H9 (cell line): ENCODE measurements at regions not wholly inside any gene's neighbourhood (a gene's known extent, or its start where the extent isn't known, plus 50 kb on each side); places are given as distances from the start of the nearest gene placed in this dataset.

Source experiments
- DNase-seq: peaks from one replicate; pipeline ENCODE4 v3.0.0-alpha.2; 2017
- H2AFZ ChIP-seq: one replicate; pipeline ENCODE4 v1.6.1; 2013; ENCODE audit warnings: mild to moderate bottlenecking, low read length, control low read depth, moderate library complexity
- H2AK5ac ChIP-seq: 2 replicates; pipeline ENCODE4 v1.6.1; 2013; ENCODE audit warnings: low read length, control low read depth, mixed read lengths; ENCODE audit not compliant: insufficient read length
- H2BK120ac ChIP-seq: one replicate; pipeline ENCODE4 v1.6.1; 2013; ENCODE audit warnings: low read depth, mild to moderate bottlenecking, low read length, control low read depth, inconsistent platforms; ENCODE audit not compliant: poor library complexity, severe bottlenecking
- H2BK12ac ChIP-seq: 2 replicates; pipeline ENCODE4 v1.6.1; 2013; ENCODE audit warnings: low read length, control low read depth, mixed read lengths, low read depth; ENCODE audit not compliant: insufficient read length
- H2BK15ac ChIP-seq: 2 replicates; pipeline ENCODE4 v1.6.1; 2013; ENCODE audit warnings: low read depth, low read length, control low read depth
- H2BK20ac ChIP-seq: one replicate; pipeline ENCODE4 v1.6.1; 2013; ENCODE audit warnings: low read depth, mild to moderate bottlenecking, low read length, control low read depth, inconsistent platforms; ENCODE audit not compliant: poor library complexity, severe bottlenecking
- H2BK5ac ChIP-seq: 2 replicates; pipeline ENCODE4 v1.6.1; 2013; ENCODE audit warnings: low read length, control low read depth, mixed read lengths; ENCODE audit not compliant: insufficient read length
- H3K14ac ChIP-seq: 2 replicates; pipeline ENCODE4 v1.6.1; 2013; ENCODE audit warnings: low read length, control low read depth; ENCODE audit not compliant: insufficient read depth
- H3K18ac ChIP-seq: 2 replicates; pipeline ENCODE4 v1.6.1; 2013; ENCODE audit warnings: low read depth, mild to moderate bottlenecking, mixed read lengths, low read length, control low read depth; ENCODE audit not compliant: insufficient read length
- H3K23ac ChIP-seq: 2 replicates; pipeline ENCODE4 v1.6.1; 2013; ENCODE audit warnings: low read length, control low read depth, mixed read lengths, low read depth; ENCODE audit not compliant: insufficient read length
- H3K23me2 ChIP-seq: 2 replicates; pipeline ENCODE4 v1.6.1; 2013; ENCODE audit warnings: low read depth, mild to moderate bottlenecking, mixed read lengths, low read length, control low read depth; ENCODE audit not compliant: insufficient read length, poor library complexity, severe bottlenecking
- H3K27ac ChIP-seq: 2 replicates; pipeline ENCODE4 v1.5.1; 2013; ENCODE audit warnings: low read length, control low read depth, mixed read lengths, low read depth; ENCODE audit not compliant: insufficient read length
- H3K27me3 ChIP-seq: 2 replicates; pipeline ENCODE4 v1.6.1; 2013; ENCODE audit warnings: low read length, control low read depth, inconsistent platforms; ENCODE audit not compliant: insufficient read depth
- H3K4ac ChIP-seq: 2 replicates; pipeline ENCODE4 v1.6.1; 2013; ENCODE audit warnings: low read depth, mild to moderate bottlenecking, control low read depth, inconsistent platforms, low read length, moderate library complexity
- H3K4me1 ChIP-seq: 2 replicates; pipeline ENCODE4 v1.6.1; 2013; ENCODE audit warnings: low read length, control low read depth, inconsistent platforms; ENCODE audit not compliant: insufficient read depth
- H3K4me2 ChIP-seq: 2 replicates; pipeline ENCODE4 v1.6.1; 2013; ENCODE audit warnings: low read length, control low read depth, mixed read lengths; ENCODE audit not compliant: insufficient read length, insufficient read depth
- H3K56ac ChIP-seq: 2 replicates; pipeline ENCODE4 v1.6.1; 2013; ENCODE audit warnings: low read depth, mild to moderate bottlenecking, mixed read lengths, low read length, control low read depth; ENCODE audit not compliant: insufficient read length
- H3K79me1 ChIP-seq: 2 replicates; pipeline ENCODE4 v1.6.1; 2013; ENCODE audit warnings: low read depth, mild to moderate bottlenecking, moderate library complexity, low read length, control low read depth, inconsistent platforms; ENCODE audit not compliant: insufficient read depth, poor library complexity, severe bottlenecking
- H3K79me2 ChIP-seq: 2 replicates; pipeline ENCODE4 v1.6.1; 2013; ENCODE audit warnings: low read length, control low read depth, inconsistent platforms; ENCODE audit not compliant: insufficient read depth
- H3K9ac ChIP-seq: 2 replicates; pipeline ENCODE4 v1.6.1; 2013; ENCODE audit warnings: low read length, control low read depth, mixed read lengths; ENCODE audit not compliant: insufficient read length; ENCODE audit errors: extremely low read depth
- H3K9me3 ChIP-seq: one replicate; pipeline ENCODE4 v1.6.1; 2013; ENCODE audit warnings: low read depth, low read length, inconsistent platforms; ENCODE audit not compliant: control insufficient read depth
- H3T11ph ChIP-seq: one replicate; pipeline ENCODE4 v1.6.1; 2013; ENCODE audit warnings: mild to moderate bottlenecking, low read length, control low read depth, inconsistent platforms
- H4K20me1 ChIP-seq: one replicate; pipeline ENCODE4 v1.6.1; 2013; ENCODE audit not compliant: control insufficient read depth, insufficient read length, insufficient read depth
- H4K5ac ChIP-seq: 2 replicates; pipeline ENCODE4 v1.6.1; 2013; ENCODE audit warnings: low read depth, mild to moderate bottlenecking, mixed read lengths, low read length, control low read depth; ENCODE audit not compliant: insufficient read length
- H4K8ac ChIP-seq: replicated peaks from 2 replicates; pipeline ENCODE4 v1.6.1; 2013; ENCODE audit warnings: low read length, control low read depth, mixed read lengths, low read depth; ENCODE audit not compliant: insufficient read length
- H4K91ac ChIP-seq: 2 replicates; pipeline ENCODE4 v1.6.1; 2013; ENCODE audit warnings: low read depth, mild to moderate bottlenecking, moderate library complexity, mixed read lengths, low read length, control low read depth; ENCODE audit not compliant: insufficient read length
- H3K27ac Mint-ChIP-seq, 3 experiments: 2 replicates in 2 of 3; 3 replicates in 1 of 3; pipeline ENCODE4 v1.8.0; 2020 to 2021; ENCODE audit warnings: mixed read lengths in 3 of 3, mild to moderate bottlenecking in 1 of 3, moderate library complexity in 1 of 3
- H3K27me3 Mint-ChIP-seq: 2 replicates; pipeline ENCODE4 v1.8.0; 2021; ENCODE audit warnings: low read depth, mild to moderate bottlenecking, moderate library complexity, mixed read lengths
- H3K36me3 Mint-ChIP-seq, 3 experiments: 2 replicates in 2 of 3; 3 replicates in 1 of 3; pipeline ENCODE4 v1.8.0; 2020 to 2021; ENCODE audit warnings: low read depth in 3 of 3, mixed read lengths in 3 of 3; ENCODE audit not compliant: insufficient read depth in 1 of 3
- H3K4me1 Mint-ChIP-seq, 2 experiments: 2 replicates each; pipeline ENCODE4 v1.8.0; 2020; ENCODE audit warnings: mixed read lengths in 2 of 2
- H3K4me3 Mint-ChIP-seq, 2 experiments: 2 replicates in 1 of 2; 3 replicates in 1 of 2; pipeline ENCODE4 v1.8.0; 2020 to 2021; ENCODE audit warnings: mild to moderate bottlenecking in 2 of 2, mixed read lengths in 2 of 2, moderate library complexity in 1 of 2
- H3K9me3 Mint-ChIP-seq, 2 experiments: 2 replicates in 1 of 2; 3 replicates in 1 of 2; pipeline ENCODE4 v1.8.0; 2020; ENCODE audit warnings: mild to moderate bottlenecking in 2 of 2, mixed read lengths in 2 of 2, moderate library complexity in 1 of 2
- WGBS: extraction: QIAGEN DNeasy Blood & Tissue Kit; methylation state at CpG from one replicate; pipeline ENCODE4 v1.1.7; 2013; ENCODE audit warnings: missing lambda C conversion rate, low lambda C conversion rate, mixed read lengths; ENCODE audit not compliant: insufficient read length; ENCODE audit errors: extremely low coverage; 5-methylcytosine and 5-hydroxymethylcytosine counted together
- TF ChIP-seq, protein P1 (sequence below): fragments of 200-600 bp; sonication (generic); conservative IDR thresholded peaks from 3 replicates; pipeline ENCODE4 v1.8.0; 2021; ENCODE audit warnings: antibody characterized with exemption, mild to moderate bottlenecking

DNA sequence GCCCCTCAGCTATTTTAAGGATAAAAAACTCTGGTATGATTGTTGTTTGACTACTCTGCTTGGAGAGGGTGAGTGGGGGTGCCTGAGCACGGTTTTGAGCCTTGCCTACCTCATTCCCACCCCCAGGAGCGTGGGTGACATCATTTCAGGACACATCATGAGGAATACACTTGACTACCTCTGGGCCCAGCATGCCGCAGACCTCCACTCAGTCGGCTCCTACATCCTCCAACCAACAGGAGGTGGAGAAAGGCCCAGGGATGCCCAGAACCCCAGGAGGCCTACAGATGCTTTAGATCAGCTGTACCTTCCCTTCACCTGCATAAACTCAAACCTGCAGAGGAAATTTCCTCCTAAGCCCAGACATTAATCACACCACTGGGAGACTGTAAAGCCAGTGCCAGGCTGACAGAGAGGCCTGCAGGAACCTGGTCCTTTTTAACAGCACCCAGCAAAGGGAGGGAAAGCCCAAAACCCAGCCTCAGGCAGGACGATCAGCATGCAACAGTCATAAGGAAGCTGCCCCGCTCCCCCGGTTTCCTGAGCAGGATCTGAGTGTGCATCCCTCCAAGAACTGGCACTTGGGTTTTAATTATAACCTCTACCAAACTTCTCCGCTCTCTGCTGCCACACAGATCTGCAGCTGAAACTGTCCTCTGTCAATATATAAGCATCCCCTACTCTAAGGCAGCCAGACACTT is 61.7 kb upstream of the ZNRF2 start:
- Histone ChIP-seq H3K18ac (no peak overlapping the region), H2BK15ac (no peak overlapping the region), H3K56ac (no peak overlapping the region), H4K20me1 (no peaks in the 10 kb centered on the region), H2BK5ac (no peak overlapping the region), H2BK12ac (no peak overlapping the region), H3K79me2 (no peaks in the 10 kb centered on the region), H3K9ac (no peak overlapping the region), H3K14ac (no peak overlapping the region), H3K23me2 (no peaks in the 10 kb centered on the region), H4K5ac (no peak overlapping the region), H3K27me3 (no peaks in the 10 kb centered on the region), H3T11ph (no peak overlapping the region), H2BK120ac (no peak overlapping the region), H4K8ac (no peak overlapping the region), H3K4ac (no peak overlapping the region), H3K27ac (no peak overlapping the region), H2AFZ (no peak overlapping the region), H3K9me3 (no peaks in the 10 kb centered on the region), H2BK20ac (no peak overlapping the region), H3K4me2 (no peak overlapping the region), H3K23ac (no peak overlapping the region), H4K91ac (no peak overlapping the region), H3K4me1 (no peaks in the 10 kb centered on the region), H3K79me1 (no peaks in the 10 kb centered on the region), H2AK5ac (no peak overlapping the region)
- Mint-ChIP-seq H3K27ac (no peak overlapping the region), H3K4me1 (peaks cover 5 to 9% of the 10 kb centered on the region in 2 experiments), H3K9me3 (peaks cover 12 to 15% of the 10 kb centered on the region in 2 experiments; a peak in 4 of 5 replicates), H3K4me3 (no peak overlapping the region), H3K36me3 (no peaks in the 10 kb centered on the region; a peak in 1 of 7 replicates), H3K27me3 (no peaks in the 10 kb centered on the region)
- no CpG with 5 or more reads among the region's 8 CpGs for WGBS
- no peak for DNase-seq
- TF ChIP-seq, protein P1, sequence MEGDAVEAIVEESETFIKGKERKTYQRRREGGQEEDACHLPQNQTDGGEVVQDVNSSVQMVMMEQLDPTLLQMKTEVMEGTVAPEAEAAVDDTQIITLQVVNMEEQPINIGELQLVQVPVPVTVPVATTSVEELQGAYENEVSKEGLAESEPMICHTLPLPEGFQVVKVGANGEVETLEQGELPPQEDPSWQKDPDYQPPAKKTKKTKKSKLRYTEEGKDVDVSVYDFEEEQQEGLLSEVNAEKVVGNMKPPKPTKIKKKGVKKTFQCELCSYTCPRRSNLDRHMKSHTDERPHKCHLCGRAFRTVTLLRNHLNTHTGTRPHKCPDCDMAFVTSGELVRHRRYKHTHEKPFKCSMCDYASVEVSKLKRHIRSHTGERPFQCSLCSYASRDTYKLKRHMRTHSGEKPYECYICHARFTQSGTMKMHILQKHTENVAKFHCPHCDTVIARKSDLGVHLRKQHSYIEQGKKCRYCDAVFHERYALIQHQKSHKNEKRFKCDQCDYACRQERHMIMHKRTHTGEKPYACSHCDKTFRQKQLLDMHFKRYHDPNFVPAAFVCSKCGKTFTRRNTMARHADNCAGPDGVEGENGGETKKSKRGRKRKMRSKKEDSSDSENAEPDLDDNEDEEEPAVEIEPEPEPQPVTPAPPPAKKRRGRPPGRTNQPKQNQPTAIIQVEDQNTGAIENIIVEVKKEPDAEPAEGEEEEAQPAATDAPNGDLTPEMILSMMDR: no peak
